Activated CD8-positive, alpha-beta memory T cell treated with anti-CD3 and anti-CD28 coated beads, Interleukin-2, amount 50 U/mL, for 48 hours (primary cell): ENCODE measurements at regions not wholly inside any gene's neighbourhood (a gene's known extent, or its start where the extent isn't known, plus 50 kb on each side); places are given as distances from the start of the nearest gene placed in this dataset.
"Not testable (repeated sequence)": the region's sequence is repeated elsewhere in the genome, so short reads cannot be mapped to it uniquely, and the experiment has no call there.

Experiments
- DNase-seq: peaks from one replicate; pipeline ENCODE4 v3.0.0-alpha.2; 2020

DNA sequence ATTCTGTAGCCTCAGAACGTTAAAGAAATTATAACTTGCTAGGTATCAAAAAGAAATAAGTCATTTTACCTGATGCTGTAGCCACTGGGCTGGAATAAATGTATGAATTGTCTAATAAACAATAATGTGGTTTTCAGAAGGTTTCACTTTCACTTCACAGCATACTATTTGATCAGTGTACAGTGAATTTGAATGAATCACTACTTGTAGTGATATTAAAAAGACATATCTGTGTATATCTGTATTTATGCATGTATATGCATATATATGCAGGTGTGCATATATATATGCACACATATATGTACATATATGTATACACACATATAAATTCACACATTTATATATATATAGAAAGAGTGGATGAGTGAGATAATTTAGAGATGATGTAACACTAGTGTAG, 440.0 kb upstream of the PCDH10 start:
- DNase-seq, result no peak

- no peak for DNase-seq
These were observed 438.1 kb upstream of the PCDH10 start for GRCh38 chr4:132710971-132711370.

- no peak for DNase-seq
These were observed 411.8 kb upstream of the PCDH10 start for GRCh38 chr4:132737344-132737743.

GRCh38 chr4:132759199-132759780, 389.8 kb upstream of the PCDH10 start:
- DNase-seq, result no peak

DNA sequence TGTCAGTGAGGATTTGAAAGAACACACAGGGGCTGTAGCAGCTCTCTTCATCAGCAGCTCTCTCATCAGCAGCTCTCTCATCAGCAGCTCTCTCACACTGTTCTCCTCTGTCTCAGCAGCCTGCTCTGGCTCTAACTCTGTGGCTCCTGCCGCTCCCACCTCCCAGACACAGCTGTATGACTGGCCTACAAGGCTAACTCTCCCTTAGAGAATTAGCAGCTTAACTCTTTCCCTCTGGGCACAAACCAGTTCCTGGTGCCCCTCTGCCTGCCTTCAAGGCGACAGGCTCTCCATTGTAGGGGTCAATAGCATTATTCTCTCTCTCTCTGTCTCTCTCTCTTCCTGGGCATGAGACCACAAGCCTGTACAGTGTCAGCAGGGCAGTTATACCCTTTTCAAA, 385.6 kb upstream of the PCDH10 start:
- no peak for DNase-seq

- no peak for DNase-seq
These were observed 381.2 kb upstream of the PCDH10 start for GRCh38 chr4:132767901-132768300.

DNA sequence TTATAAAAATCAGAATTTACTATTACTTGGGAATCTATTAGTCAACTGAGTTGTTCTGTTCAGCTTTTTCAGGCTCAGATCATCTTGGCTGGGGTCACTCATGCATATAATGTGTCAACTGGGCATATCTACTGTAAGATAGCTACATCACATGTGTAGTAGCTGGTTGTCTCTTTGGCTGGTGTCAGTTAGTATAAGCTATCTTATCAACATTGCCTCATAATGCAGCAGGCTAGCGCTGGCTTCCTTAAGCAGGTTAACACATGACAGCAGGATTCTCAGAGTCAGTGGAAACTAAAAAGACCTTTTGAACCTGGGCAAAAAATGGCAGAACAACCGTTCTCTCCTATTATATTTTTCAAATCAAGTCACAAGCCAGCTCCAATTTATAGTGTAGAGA, 378.3 kb upstream of the PCDH10 start:
- no peak for DNase-seq

GRCh38 chr4:132792310-132792709, 356.8 kb upstream of the PCDH10 start:
- DNase-seq, result no peak

- no peak for DNase-seq
These were observed 351.2 kb upstream of the PCDH10 start for GRCh38 chr4:132797856-132798255.

GRCh38 chr4:132809298-132810032, 339.6 kb upstream of the PCDH10 start:
- no peak for DNase-seq

GRCh38 chr4:132813061-132813460, 336.0 kb upstream of the PCDH10 start:
- DNase-seq, result not testable (repeated sequence)

- DNase-seq, result no peak
These were observed 331.0 kb upstream of the PCDH10 start for GRCh38 chr4:132818091-132818490.

GRCh38 chr4:132823419-132823818, 325.7 kb upstream of the PCDH10 start:
- no peak for DNase-seq

DNA sequence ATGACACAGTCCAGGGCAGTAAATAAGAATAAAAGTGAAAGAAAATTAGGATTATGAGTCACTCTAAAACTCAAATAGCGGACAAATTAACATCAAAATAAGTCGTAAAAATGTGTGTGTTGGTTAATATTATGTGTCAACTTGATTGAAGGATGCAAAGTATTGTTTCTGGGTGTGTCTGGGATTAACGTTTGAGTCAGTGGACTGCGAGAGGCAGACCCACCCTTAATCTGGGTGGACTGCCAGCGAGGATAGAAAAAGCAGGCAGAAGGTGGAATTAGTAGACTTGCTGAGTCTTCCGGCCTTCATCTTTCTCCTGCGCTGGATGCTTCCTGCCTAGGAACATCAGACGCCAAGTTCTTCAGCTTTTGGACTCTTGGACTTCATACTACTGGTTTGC, 324.3 kb upstream of the PCDH10 start:
- no peak for DNase-seq

DNA sequence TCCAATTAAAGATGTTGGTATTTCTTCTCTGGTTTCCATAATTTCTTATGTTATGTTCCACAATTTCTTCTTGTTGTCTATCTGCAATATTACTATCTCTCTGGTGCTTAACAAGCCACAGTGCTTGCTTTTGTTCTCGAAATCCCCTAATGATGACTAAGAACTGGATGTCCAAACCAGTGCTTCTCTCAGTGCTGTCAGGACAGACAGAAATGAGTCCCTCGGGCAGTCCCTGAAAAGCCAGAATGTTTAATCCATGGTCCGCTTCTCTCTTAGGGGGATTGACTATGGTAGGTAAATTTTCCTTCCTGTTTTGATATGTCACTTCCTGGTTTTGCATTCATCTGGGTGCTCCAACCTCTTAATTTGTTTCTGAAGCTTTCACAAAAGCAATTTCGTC, 321.6 kb upstream of the PCDH10 start:
- DNase-seq, result no peak

DNA sequence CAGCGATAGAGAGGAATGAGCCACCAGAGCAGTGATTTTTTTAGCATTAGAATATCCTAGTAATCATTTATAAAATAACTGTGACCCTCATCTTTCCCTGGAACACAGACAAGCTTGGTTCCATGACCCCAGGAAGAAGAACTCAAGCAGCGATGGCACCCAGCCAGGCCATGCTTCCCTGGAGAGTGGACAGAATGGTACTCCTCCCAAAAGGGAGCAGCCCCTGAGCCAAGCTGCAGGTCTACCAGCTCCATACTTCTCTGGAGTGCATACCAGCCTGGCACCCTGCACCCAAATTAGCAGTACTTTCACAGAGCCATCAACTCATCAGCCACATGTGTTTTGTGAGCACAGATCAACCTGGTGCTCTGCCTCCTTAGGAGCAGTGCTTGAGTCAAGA, 310.9 kb upstream of the PCDH10 start:
- no peak for DNase-seq

- no peak for DNase-seq
These were observed 310.0 kb upstream of the PCDH10 start for GRCh38 chr4:132839070-132839469.

DNA sequence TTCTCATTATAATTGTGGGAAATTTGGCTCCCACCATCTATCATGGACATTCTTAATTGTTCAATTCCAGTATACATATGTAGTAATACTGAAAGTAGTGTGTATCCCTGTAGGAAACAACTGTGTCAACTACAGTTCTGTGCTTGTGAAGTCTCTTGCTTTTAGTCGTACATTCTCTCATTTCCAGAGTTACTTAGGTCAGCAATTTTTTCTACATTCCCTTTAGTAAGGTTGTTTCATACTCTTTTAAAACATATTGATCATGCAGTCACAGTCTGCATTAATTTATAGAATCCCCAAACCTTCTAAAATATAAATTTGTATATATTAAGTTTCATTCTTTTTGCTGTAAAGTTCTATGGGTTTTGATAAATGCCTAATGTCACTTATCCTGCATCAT, 289.2 kb upstream of the PCDH10 start:
- DNase-seq, result no peak

GRCh38 chr4:132860976-132861375, 288.1 kb upstream of the PCDH10 start:
- no peak for DNase-seq

DNA sequence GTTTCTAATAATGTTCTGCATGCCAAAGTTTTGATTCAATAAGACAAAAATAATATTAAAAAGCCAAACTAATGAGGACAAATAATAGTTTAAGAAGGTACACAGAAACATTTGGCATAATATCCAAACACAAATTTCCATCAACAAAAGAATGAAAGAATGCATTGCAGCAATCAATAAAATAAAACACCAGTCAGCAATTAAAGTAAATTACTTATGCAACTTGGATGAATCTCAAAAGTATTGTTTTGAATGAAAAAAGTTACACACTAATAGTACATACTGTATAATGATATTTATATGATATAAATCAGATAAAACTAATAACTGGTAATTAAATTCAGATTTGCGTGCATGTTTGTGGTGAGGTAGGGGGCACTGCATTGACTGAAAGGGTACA, 285.5 kb upstream of the PCDH10 start:
- DNase-seq, result no peak

DNA sequence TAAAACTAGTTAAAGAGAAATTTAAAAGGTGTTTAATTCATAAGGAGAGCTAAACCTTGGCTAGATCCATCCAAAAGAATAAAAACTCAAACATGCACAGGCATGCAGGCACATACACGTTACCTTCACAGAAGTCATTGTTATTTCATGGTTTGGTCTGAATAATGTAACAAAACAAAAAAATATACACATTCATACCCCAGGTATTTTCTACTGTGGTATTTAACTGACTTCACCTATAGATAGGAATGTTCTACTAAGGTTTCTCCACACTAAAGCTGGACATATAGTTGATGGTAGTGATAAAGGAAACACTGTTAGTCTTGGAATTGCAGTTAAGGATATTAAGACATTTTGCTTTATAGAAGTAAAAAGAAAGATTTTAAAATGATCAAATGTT, 283.6 kb upstream of the PCDH10 start:
- DNase-seq, result no peak

- no peak for DNase-seq
These were observed 283.2 kb upstream of the PCDH10 start for GRCh38 chr4:132865922-132866321.

- DNase-seq, result no peak
These were observed 282.5 kb upstream of the PCDH10 start for GRCh38 chr4:132866616-132867015.

DNA sequence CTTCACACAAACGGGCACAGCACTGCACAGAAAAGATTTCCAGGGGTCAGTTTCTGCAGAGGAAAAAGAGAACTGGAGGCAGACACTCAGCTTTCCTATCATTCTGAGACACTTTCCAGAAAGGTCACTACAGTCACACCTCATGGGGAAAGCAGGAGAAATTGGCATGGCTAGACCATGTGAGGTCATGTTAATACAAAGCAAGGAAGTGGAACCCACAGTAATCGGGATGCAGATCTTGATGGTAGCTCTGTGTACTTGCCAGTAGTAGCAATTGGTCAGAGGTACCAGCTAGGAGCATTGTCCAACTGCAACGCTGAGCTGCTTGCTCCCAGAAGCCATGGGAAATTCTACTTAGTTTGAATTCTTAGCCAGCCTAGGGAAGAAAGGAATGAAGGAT, 255.3 kb upstream of the PCDH10 start:
- no peak for DNase-seq

- no peak for DNase-seq
These were observed 247.9 kb upstream of the PCDH10 start for GRCh38 chr4:132901224-132901623.
